ENCODE measurements at regions not wholly inside any gene's neighbourhood (a gene's known extent, or its start where the extent isn't known, plus 50 kb on each side); places are given as distances from the start of the nearest gene placed in this dataset.

DNA sequence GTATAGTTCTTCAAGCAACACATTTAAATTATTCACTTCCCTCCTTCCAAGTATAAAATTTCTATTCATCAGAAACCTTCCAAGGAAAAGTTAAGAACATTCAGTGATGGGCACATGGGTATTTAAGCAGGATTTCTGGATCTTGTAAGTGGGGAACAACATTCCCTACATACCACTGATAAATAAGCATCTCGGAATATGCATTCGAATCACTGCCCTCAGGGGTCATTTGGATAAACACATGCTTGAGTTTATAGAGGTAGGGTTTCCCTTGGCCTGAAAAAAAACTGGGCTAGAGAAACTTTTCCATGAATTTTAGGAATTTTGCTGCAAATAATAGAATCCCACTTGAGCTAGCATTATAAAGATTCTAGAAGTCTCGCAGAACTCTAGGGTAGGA lies 143.9 kb downstream of the SOX3 start:
- no peaks in the 10 kb centered on the region for H3K9me3 ChIP-seq (ENCODE audit: control insufficient read depth in 1 of 2, insufficient read depth in 1 of 2, low read depth in 1 of 2, low read length in 2 of 2)
- no peak for ATAC-seq
- H2AFZ ChIP-seq (ENCODE audit: low read depth, low read length, poor library complexity, severe bottlenecking), result no peak overlapping the region
- no peak overlapping the region for H3K4me3 ChIP-seq (replicated peaks in 1 of 2; ENCODE audit: low read depth in 1 of 2, low read length in 2 of 2)
- H4K20me1 ChIP-seq (ENCODE audit: insufficient read depth), result no peaks in the 10 kb centered on the region
- no peaks in the 10 kb centered on the region for H3K9me2 ChIP-seq (ENCODE audit: insufficient read depth)
- no peaks in the 10 kb centered on the region for H3K4me1 ChIP-seq (ENCODE audit: control insufficient read depth in 1 of 2, insufficient read depth in 2 of 2, low read length in 2 of 2)
- RAD21 ChIA-PET (ENCODE audit: low non-redundant PET in 1 of 2, low total read pairs in 2 of 2, uncharacterized antibody in 2 of 2, unreplicated experiment in 2 of 2), result no interaction called here
- TF ChIP-seq POLR2AphosphoS5 (IDR thresholded peaks at IDR 0.05; ENCODE audit: low read depth, low read length) (no peak), RAD21 (IDR thresholded peaks at IDR 0.05; ENCODE audit: low read depth) (no peak), TCF7L2 (IDR thresholded peaks at IDR 0.05; ENCODE audit: borderline replicate concordance, extremely low read depth, insufficient read depth, insufficient read length) (no peak), EZH2 (IDR thresholded peaks at IDR 0.05) (no peak), CBX3 (IDR thresholded peaks at IDR 0.05; ENCODE audit: low read depth) (no peak), JUND (IDR thresholded peaks at IDR 0.05) (no peak), EZH2phosphoT487 (IDR thresholded peaks at IDR 0.05; ENCODE audit: borderline replicate concordance) (no peak), CEBPB (IDR thresholded peaks at IDR 0.05; ENCODE audit: low read depth) (no peak), ELF1 (IDR thresholded peaks at IDR 0.05; ENCODE audit: borderline replicate concordance, low read depth) (no peak), SRF (IDR thresholded peaks at IDR 0.05; ENCODE audit: low read depth) (no peak), ZFX (IDR thresholded peaks at IDR 0.05) (no peak), ZNF274 (IDR thresholded peaks at IDR 0.05; ENCODE audit: low read depth, low read length) (no peak), YY1 (IDR thresholded peaks at IDR 0.05; ENCODE audit: extremely low read depth, insufficient replicate concordance, low read depth, low read length) (no peak), SP1 (IDR thresholded peaks at IDR 0.05; ENCODE audit: low read depth) (no peak), SIN3A (IDR thresholded peaks at IDR 0.05; ENCODE audit: low read depth) (no peak), FOSL1 (IDR thresholded peaks at IDR 0.05; ENCODE audit: low read depth) (no peak), EGR1 (IDR thresholded peaks at IDR 0.05; ENCODE audit: low read depth) (no peak)
- TF ChIP-seq, protein P1, sequence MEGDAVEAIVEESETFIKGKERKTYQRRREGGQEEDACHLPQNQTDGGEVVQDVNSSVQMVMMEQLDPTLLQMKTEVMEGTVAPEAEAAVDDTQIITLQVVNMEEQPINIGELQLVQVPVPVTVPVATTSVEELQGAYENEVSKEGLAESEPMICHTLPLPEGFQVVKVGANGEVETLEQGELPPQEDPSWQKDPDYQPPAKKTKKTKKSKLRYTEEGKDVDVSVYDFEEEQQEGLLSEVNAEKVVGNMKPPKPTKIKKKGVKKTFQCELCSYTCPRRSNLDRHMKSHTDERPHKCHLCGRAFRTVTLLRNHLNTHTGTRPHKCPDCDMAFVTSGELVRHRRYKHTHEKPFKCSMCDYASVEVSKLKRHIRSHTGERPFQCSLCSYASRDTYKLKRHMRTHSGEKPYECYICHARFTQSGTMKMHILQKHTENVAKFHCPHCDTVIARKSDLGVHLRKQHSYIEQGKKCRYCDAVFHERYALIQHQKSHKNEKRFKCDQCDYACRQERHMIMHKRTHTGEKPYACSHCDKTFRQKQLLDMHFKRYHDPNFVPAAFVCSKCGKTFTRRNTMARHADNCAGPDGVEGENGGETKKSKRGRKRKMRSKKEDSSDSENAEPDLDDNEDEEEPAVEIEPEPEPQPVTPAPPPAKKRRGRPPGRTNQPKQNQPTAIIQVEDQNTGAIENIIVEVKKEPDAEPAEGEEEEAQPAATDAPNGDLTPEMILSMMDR (IDR thresholded peaks at IDR 0.05 in 2 of 3, conservative IDR thresholded peaks at IDR 0.05 in 1 of 3; ENCODE audit: borderline replicate concordance in 1 of 3, insufficient read depth in 1 of 3, low read depth in 2 of 3, low read length in 2 of 3), result no peak
- no peaks in the 10 kb centered on the region for H3K79me2 ChIP-seq (ENCODE audit: insufficient read depth, low read length)
- no peak overlapping the region for H3K9ac ChIP-seq (ENCODE audit: low read length)
- no peaks in the 10 kb centered on the region for H3K27me3 ChIP-seq (ENCODE audit: insufficient read depth, low read length)
- H3K36me3 ChIP-seq (ENCODE audit: control insufficient read depth in 1 of 2, insufficient read depth in 2 of 2, low read length in 2 of 2), result no peaks in the 10 kb centered on the region
- no peak overlapping the region for H3K27ac ChIP-seq (ENCODE audit: low read depth, low read length)
- POLR2A ChIA-PET, result no interaction called here
- CTCF ChIA-PET, result no interaction called here
- DNase-seq (ENCODE audit: low read depth, low spot score), result no peak
- no peak overlapping the region for H3K4me2 ChIP-seq (ENCODE audit: low read length)
- no TSS peak for BruUV-seq (replicated peaks)
- intact Hi-C loops (cut with micrococcal nuclease), result no loop called here

All from HCT116 (cell line).